Ishikawa (cell line): ENCODE measurements at regions not wholly inside any gene's neighbourhood (a gene's known extent, or its start where the extent isn't known, plus 50 kb on each side); places are given as distances from the start of the nearest gene placed in this dataset.

Source experiments
- YY1 ChIP-seq: IDR thresholded peaks from 2 replicates; pipeline ENCODE4 v1.6.1; 2012; ENCODE audit warnings: low read depth
- TF ChIP-seq, protein P1 (sequence below): IDR thresholded peaks from 2 replicates; pipeline ENCODE4 v1.6.1; 2012; ENCODE audit warnings: low read depth, mild to moderate bottlenecking

DNA sequence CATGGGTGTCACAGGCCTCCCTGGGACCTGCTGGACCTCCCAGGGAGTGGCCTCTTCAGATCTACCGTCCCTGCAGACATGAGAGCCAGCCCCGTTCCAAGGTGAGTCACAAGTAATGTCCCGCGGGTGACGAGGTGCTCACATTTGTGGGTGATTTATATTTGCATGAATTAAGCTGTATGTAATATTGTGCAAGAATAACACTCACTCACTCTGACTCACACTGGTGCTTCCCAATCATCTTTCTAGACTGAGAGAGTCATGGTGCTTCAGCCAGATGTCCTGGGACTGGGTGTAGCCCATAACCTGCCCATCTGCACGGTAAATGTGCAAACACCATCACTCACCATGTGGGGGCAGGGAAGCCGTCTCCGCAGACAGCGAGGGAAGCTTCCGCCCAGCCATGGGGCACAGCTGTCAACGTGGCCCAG, 347.5 kb upstream of the SALL3 start:
- no peak for TF ChIP-seq YY1
- TF ChIP-seq, protein P1, sequence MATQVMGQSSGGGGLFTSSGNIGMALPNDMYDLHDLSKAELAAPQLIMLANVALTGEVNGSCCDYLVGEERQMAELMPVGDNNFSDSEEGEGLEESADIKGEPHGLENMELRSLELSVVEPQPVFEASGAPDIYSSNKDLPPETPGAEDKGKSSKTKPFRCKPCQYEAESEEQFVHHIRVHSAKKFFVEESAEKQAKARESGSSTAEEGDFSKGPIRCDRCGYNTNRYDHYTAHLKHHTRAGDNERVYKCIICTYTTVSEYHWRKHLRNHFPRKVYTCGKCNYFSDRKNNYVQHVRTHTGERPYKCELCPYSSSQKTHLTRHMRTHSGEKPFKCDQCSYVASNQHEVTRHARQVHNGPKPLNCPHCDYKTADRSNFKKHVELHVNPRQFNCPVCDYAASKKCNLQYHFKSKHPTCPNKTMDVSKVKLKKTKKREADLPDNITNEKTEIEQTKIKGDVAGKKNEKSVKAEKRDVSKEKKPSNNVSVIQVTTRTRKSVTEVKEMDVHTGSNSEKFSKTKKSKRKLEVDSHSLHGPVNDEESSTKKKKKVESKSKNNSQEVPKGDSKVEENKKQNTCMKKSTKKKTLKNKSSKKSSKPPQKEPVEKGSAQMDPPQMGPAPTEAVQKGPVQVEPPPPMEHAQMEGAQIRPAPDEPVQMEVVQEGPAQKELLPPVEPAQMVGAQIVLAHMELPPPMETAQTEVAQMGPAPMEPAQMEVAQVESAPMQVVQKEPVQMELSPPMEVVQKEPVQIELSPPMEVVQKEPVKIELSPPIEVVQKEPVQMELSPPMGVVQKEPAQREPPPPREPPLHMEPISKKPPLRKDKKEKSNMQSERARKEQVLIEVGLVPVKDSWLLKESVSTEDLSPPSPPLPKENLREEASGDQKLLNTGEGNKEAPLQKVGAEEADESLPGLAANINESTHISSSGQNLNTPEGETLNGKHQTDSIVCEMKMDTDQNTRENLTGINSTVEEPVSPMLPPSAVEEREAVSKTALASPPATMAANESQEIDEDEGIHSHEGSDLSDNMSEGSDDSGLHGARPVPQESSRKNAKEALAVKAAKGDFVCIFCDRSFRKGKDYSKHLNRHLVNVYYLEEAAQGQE, result no peak
